Stimulated activated CD4-positive, alpha-beta T cell treated with anti-CD3 and anti-CD28 coated beads, TNF-alpha, amount 100 ng/mL, for 48 hours (primary cell): ENCODE measurements at regions not wholly inside any gene's neighbourhood (a gene's known extent, or its start where the extent isn't known, plus 50 kb on each side); places are given as distances from the start of the nearest gene placed in this dataset.
"Not testable (repeated sequence)": the region's sequence is repeated elsewhere in the genome, so short reads cannot be mapped to it uniquely, and the experiment has no call there.

Experiments
- DNase-seq, 3 donors: peaks; one replicate each; pipeline ENCODE4 v3.0.0-alpha.2; 2020; ENCODE audit warnings: low read depth in 3 of 3

DNA sequence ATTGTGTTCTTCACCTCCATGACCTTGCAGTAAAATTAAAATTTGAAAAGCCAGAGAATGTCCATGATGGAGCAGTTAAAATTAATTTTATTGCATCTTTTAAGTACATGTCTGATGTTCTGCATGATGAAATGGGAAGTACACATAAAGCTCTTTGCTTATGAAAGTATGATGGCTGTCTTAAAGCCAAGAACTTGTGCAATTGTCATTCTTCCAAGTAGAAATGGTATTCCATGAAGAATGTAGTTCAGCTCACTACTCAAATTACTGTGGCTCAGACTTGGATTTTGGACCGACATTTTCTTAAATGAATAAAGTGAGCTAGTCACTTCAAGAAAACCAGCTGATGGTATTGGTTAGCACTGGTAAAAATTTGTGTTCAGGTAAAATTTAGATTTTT lies 161.7 kb upstream of the CXCL13 start:
- no peak for DNase-seq

GRCh38 chr4:77445823-77446222 lies 159.8 kb upstream of the CXCL13 start:
- no peak for DNase-seq

- no peak for DNase-seq
Measured at GRCh38 chr4:77446601-77447000, 159.0 kb upstream of the CXCL13 start.

GRCh38 chr4:77449171-77449570 lies 156.4 kb upstream of the CXCL13 start:
- DNase-seq = no peak

DNA sequence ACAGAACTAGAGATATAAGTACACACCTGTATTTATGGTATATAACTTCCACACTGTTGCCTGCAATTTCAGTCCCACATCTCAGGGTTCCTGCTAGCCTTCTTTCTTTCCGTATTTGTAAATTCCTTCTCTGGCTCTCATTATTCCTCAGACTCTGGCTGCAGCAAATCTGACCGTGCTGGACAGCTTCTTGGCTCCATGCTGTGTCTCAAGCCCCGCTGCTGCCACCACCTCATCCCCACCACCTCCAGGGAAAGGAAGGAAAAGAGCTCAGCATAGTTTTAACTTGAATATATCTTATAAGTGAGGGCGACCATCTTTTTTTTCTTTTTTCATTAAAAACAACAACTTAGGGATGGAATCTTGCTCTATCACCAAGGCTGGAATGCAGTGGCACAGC lies 155.6 kb upstream of the CXCL13 start:
- DNase-seq = no peak

- no peak for DNase-seq
Measured at GRCh38 chr4:77451530-77451929, 154.1 kb upstream of the CXCL13 start.

- DNase-seq = not testable (repeated sequence)
Measured at GRCh38 chr4:77452117-77452516, 153.5 kb upstream of the CXCL13 start.

GRCh38 chr4:77453911-77454310 lies 151.7 kb upstream of the CXCL13 start:
- no peak for DNase-seq

GRCh38 chr4:77454858-77455257 lies 150.8 kb upstream of the CXCL13 start:
- no peak for DNase-seq

GRCh38 chr4:77464100-77464499 lies 141.5 kb upstream of the CXCL13 start:
- DNase-seq = not testable (repeated sequence)

DNA sequence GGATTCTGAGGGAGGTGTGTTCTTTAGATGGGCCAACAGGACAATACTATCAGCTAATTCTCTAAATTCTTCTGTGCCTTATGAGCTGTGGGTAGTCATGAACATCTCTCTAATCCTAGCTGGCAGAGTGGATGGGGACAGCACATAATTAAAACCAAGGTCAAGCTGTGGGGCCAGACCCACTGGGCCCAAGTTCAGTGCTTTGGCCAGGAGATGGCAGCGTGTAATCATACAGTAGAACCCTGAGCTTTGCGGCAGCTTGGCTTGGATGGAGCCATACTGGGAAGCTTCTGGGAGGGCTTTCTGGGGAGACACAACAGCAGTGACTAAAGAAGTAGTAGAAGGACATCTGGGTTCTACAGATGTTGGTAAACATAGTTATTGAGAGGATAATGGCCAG lies 140.3 kb upstream of the CXCL13 start:
- DNase-seq = peak; percentile 3 to 17 (median 15)

DNA sequence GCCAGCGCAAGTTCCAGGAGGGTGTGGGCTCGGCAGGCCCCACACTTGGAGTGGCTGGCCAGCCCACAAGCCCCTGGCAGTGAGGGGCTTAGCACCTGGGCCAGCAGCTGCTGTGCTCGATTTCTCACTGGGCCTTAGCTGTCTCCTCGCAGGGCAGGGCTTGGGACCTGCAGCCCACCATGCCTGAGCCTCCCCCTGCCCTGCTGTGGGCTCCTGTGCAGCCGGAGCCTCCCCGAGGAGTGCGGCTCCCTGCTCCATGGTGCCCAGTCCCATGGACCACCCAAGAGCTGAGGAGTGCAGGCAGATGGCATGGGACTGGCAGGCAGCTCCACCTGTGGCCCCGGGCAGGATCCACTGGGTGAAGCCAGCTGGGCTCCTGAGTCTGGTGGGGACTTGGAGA lies 139.2 kb upstream of the CXCL13 start:
- no peak for DNase-seq

DNA sequence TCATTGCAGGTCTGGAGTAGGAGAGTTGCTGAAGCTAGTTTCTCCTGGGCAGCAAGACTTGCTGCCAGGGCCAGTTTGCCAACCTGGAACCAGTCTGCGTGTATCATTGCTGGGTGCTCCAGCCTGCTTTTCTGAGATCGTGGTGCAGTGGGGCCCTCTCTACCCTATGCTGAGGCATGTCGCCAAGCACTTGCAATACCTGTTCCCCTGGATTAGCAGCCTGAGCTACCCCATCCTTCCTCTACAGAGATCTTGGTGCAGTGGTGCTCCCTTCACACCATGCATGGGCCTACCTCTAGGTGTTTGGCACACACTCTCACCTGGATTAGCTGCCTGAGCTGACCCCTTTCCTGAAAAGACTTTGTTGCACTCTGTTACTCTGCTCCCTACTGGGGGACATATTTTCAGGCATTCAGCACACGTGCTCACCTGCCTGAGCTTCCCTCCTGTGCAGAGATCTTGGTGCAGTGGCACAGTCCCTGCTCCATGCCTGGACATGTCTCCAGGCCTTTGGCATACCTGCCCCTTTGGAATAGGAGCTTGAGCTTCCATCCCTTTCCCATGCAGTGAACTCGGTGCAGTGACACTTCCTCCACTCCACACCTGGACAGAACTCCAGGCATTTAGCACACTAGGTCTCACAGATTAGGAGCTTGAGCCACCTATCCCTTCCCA lies 133.7 kb upstream of the CXCL13 start:
- no peak for DNase-seq

GRCh38 chr4:77473509-77473908 lies 132.1 kb upstream of the CXCL13 start:
- no peak for DNase-seq

- no peak for DNase-seq
Measured at GRCh38 chr4:77481856-77482255, 123.8 kb upstream of the CXCL13 start.

DNA sequence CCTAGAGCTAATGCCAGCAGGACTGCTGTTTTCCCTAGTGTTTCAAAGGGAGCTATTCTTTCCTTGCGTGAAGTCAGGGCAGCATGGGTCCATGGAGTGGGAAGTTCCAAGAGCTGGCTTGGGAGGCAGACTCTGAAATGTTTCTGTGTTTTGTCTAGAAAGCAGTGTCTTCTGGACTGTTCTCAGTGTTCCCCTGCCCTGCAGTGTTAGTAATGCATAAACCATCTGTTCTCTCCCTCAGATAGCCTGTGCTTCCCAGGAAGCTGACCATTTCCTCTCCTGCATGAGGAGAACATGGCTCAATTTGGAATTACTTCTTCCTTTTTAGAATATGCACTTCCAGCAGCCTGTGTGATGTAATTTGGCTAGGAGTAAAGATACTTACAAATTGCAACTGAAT lies 116.7 kb upstream of the CXCL13 start:
- DNase-seq = no peak

GRCh38 chr4:77493120-77493752 lies 112.4 kb upstream of the CXCL13 start:
- DNase-seq = no peak

DNA sequence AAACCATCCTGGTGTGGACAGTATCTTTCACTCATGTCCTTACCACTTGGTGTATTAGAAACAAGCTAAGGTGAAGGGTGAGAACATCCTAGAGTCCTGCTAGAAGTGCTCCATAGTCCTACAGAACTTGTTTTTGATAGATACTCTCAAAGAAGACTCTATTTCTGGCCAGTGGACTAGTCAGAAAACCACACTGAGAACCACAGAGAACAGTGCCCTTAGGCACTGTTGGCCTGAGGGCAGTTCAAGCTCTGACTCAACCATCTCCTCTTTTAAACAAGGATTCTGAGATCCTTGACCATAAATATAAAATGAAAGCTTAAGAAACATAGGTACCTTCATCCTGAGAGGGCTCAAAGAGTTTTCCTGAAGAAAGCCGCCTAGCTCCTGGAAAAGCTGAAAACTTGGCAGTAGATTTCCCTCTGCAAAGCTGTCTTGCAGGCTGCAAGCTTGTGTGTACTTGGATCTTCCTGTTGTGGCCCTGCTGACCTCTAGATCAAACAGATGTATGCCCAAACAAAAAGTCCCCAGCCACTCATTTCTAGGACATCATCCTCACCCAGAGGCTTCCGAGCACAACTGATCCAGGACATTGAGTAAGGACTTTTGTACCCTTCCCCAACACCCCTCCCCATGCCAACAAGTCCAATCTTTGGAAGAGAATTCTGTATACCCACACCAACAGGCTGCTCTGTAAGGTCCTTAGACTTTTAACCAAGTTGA lies 111.6 kb upstream of the CXCL13 start:
- no peak for DNase-seq

GRCh38 chr4:77496457-77496856 lies 109.2 kb upstream of the CXCL13 start:
- no peak for DNase-seq

GRCh38 chr4:77500801-77501200 lies 104.8 kb upstream of the CXCL13 start:
- DNase-seq = no peak

- DNase-seq = no peak
Measured at GRCh38 chr4:77501240-77501639, 104.4 kb upstream of the CXCL13 start.

DNA sequence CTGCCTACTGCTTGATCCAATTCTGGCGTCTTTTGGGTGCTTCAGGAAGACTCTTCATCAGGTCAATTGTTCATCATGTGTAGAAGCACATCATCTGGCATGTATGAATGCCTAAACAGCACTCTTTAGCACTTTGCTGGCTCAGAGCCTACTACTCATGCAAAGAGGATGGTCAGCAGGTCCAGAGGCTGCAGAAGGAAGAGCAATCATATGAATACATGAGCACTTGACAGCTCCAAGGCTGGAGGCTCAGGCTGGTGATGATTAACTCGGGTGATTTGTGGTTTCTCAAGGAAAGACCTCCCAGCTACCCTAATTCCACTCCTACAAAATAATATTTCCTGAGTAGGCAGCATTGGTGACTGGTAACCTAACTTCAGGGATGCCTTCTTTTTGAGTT lies 103.8 kb upstream of the CXCL13 start:
- DNase-seq = no peak

DNA sequence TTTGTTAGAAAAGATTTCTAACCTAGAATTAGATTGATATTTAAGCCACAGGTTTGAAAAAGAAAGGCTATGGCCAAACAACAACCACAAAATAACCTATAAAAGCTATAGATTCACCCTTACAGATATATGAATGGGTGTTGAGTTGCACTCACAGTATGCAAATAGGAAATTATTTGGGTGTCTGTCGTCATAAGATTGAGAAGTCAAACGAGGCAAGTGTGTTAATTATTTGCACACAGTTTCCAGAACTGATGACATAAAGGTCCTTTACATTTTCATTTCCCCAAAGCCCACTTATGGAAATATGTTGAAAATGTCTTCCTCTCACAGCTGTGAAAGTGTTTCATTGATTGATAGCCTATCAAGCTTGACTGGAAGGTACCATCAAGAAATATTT lies 101.2 kb upstream of the CXCL13 start:
- DNase-seq = no peak
